SU-DHL-6 (cell line): ENCODE measurements at regions not wholly inside any gene's neighbourhood (a gene's known extent, or its start where the extent isn't known, plus 50 kb on each side); places are given as distances from the start of the nearest gene placed in this dataset.

Experiments used
- H2AFZ ChIP-seq: fragments of 200-600 bp; sonication (generic); 2 replicates; pipeline ENCODE4 v1.6.1; 2014; ENCODE audit warnings: low read depth, mild to moderate bottlenecking, moderate library complexity, mixed read lengths, antibody characterized with exemption, low read length; ENCODE audit not compliant: severe bottlenecking
- H3F3A ChIP-seq: fragments of 200-600 bp; shearing (Covaris generic); 2 replicates; pipeline ENCODE4 v1.6.0; 2016; ENCODE audit warnings: antibody characterized with exemption, mild to moderate bottlenecking; ENCODE audit not compliant: insufficient read depth
- H3K27ac ChIP-seq: fragments of 200-600 bp; sonication (generic); 2 replicates; pipeline ENCODE4 v1.5.1; 2016; ENCODE audit warnings: low read depth, mild to moderate bottlenecking, low read length, moderate library complexity, mixed read lengths
- H3K27me3 ChIP-seq: fragments of 200-600 bp; sonication (generic), shearing (Covaris generic); 2 replicates; pipeline ENCODE4 v1.6.0; 2014; ENCODE audit warnings: mild to moderate bottlenecking, low read length
- H3K36me3 ChIP-seq: fragments of 200-600 bp; sonication (generic); 2 replicates; pipeline ENCODE4 v1.6.1; 2014; ENCODE audit warnings: mild to moderate bottlenecking, low read length, mixed read lengths
- H3K4me2 ChIP-seq: fragments of 300-600, 200-600 bp; shearing (Covaris generic), sonication (generic); 2 replicates; pipeline ENCODE4 v1.6.0; 2014; ENCODE audit warnings: low read length, low read depth, mild to moderate bottlenecking; ENCODE audit not compliant: poor library complexity, severe bottlenecking
- H3K4me3 ChIP-seq: fragments of 200-600 bp; sonication (generic); 2 replicates; pipeline ENCODE4 v1.5.1; 2014; ENCODE audit warnings: antibody characterized with exemption, low read length, mild to moderate bottlenecking, mixed read lengths; ENCODE audit not compliant: insufficient read depth, poor library complexity, severe bottlenecking
- H3K79me2 ChIP-seq: fragments of 200-600 bp; sonication (generic); 2 replicates; pipeline ENCODE4 v1.6.1; 2014; ENCODE audit warnings: mild to moderate bottlenecking, low read length, moderate library complexity; ENCODE audit not compliant: insufficient read depth
- H3K9ac ChIP-seq: fragments of 200-600 bp; sonication (generic); 2 replicates; pipeline ENCODE4 v1.7.0; 2014; ENCODE audit warnings: mild to moderate bottlenecking, low read length
- H3K9me2 ChIP-seq: fragments of 200-600 bp; sonication (generic); replicated peaks from 2 replicates; pipeline ENCODE4 v1.6.1; 2014; ENCODE audit warnings: low read length; ENCODE audit not compliant: insufficient read depth
- H3K9me3 ChIP-seq: fragments of 200-600 bp; sonication (generic); 2 replicates; pipeline ENCODE4 v1.6.1; 2014; ENCODE audit warnings: low read length, mixed read lengths; ENCODE audit not compliant: insufficient read depth
- H4K20me1 ChIP-seq: fragments of 200-600 bp; sonication (generic); 2 replicates; pipeline ENCODE4 v1.6.1; 2014; ENCODE audit warnings: low read depth, mild to moderate bottlenecking, antibody characterized with exemption, low read length, moderate library complexity, mixed read lengths
- CTCF ChIP-seq: fragments of 200-600 bp; sonication (generic); IDR thresholded peaks from one replicate; pipeline ENCODE4 v1.5.1; 2017; ENCODE audit warnings: antibody characterized with exemption, mild to moderate bottlenecking, low read length, moderate library complexity; ENCODE audit not compliant: insufficient read depth, poor library complexity, severe bottlenecking
- EZH2phosphoT487 ChIP-seq: fragments of 200-600 bp; sonication (generic), shearing (Covaris generic); conservative IDR thresholded peaks from 2 replicates; pipeline ENCODE4 v1.6.1; 2018; ENCODE audit warnings: mild to moderate bottlenecking, antibody characterized with exemption, low read length, moderate library complexity, mixed read lengths

GRCh38 chr1:212219679-212220463 lies 65.3 kb upstream of the PPP2R5A start:
- Histone ChIP-seq H3K9me2 (no peaks in the 10 kb centered on the region), H3K4me2 (no peak overlapping the region), H4K20me1 (no peaks in the 10 kb centered on the region), H3K79me2 (no peaks in the 10 kb centered on the region), H3K27me3 (no peaks in the 10 kb centered on the region), H3K9ac (no peak overlapping the region), H3K36me3 (no peaks in the 10 kb centered on the region), H3K9me3 (no peaks in the 10 kb centered on the region), H3K27ac (no peak overlapping the region), H3F3A (no peaks in the 10 kb centered on the region), H3K4me3 (no peak overlapping the region), H2AFZ (no peak overlapping the region)
- TF ChIP-seq CTCF (no peak), EZH2phosphoT487 (no peak)

GRCh38 chr1:212221801-212222200 lies 63.4 kb upstream of the PPP2R5A start:
- Histone ChIP-seq H3K9me3 (no peaks in the 10 kb centered on the region), H3K4me2 (no peak overlapping the region), H3F3A (no peaks in the 10 kb centered on the region), H3K79me2 (no peaks in the 10 kb centered on the region), H3K9me2 (no peaks in the 10 kb centered on the region), H3K36me3 (no peaks in the 10 kb centered on the region), H3K27ac (no peak overlapping the region), H3K4me3 (no peak overlapping the region), H4K20me1 (no peaks in the 10 kb centered on the region), H3K9ac (no peak overlapping the region), H3K27me3 (no peaks in the 10 kb centered on the region), H2AFZ (no peak overlapping the region)
- no peak for TF ChIP-seq CTCF
- no peak for TF ChIP-seq EZH2phosphoT487

- no peaks in the 10 kb centered on the region for H3K9me3 ChIP-seq
- no peak overlapping the region for H3K9ac ChIP-seq
These were observed 61.1 kb upstream of the PPP2R5A start for GRCh38 chr1:212224102-212224501.

More at GRCh38 chr1:212224102-212224501, 61.1 kb upstream of the PPP2R5A start:
- Histone ChIP-seq H4K20me1 (no peaks in the 10 kb centered on the region), H2AFZ (no peak overlapping the region), H3K4me3 (no peak overlapping the region), H3F3A (no peaks in the 10 kb centered on the region), H3K36me3 (no peaks in the 10 kb centered on the region), H3K27ac (no peak overlapping the region), H3K4me2 (no peak overlapping the region), H3K9me2 (no peaks in the 10 kb centered on the region), H3K79me2 (no peaks in the 10 kb centered on the region), H3K27me3 (no peaks in the 10 kb centered on the region)
- no peak for TF ChIP-seq CTCF
